RWPE1 (cell line): ENCODE measurements at regions not wholly inside any gene's neighbourhood (a gene's known extent, or its start where the extent isn't known, plus 50 kb on each side); places are given as distances from the start of the nearest gene placed in this dataset.

Experiments used
- CTCF ChIA-PET: fragments of 350-600 bp; sonication (Branson Sonifier 250); formaldehyde crosslinking; extraction: SDS; loops from one replicate; lab custom pipeline; 2021; lab: Yijun Ruan, JAX
- POLR2A ChIA-PET: fragments of 400-600 bp; formaldehyde crosslinking; extraction: SDS; loops from one replicate; lab custom pipeline; 2020; ENCODE audit warnings: antibody characterized with exemption; ENCODE audit not compliant: low non-redundant PET; lab: Yijun Ruan, JAX
- DNase-seq: peaks from one replicate; pipeline ENCODE4 v3.0.0; 2012; ENCODE audit warnings: low spot score
- H3K27ac ChIP-seq: fragments of 450-650 bp; 2 replicates; pipeline ENCODE4 v1.5.1; 2017
- CTCF ChIP-seq: fragments of 450-650 bp; conservative IDR thresholded peaks from 2 replicates; pipeline ENCODE4 v1.5.1; 2017; ENCODE audit warnings: low read depth, mild to moderate bottlenecking

- ChIA-PET POLR2A (no interaction called here), CTCF (interaction anchor here (2.8 kb wide), 1 partner anchor 11 kb away, joined by 13 read pairs; no protein-coding TSS in a partner anchor)
- no peak for DNase-seq
- no peak for TF ChIP-seq CTCF
- H3K27ac ChIP-seq = no peak overlapping the region
Observed at GRCh38 chr12:13373131-13373530, 176.6 kb downstream of the EMP1 start.

GRCh38 chr12:13372386-13372785 lies 175.9 kb downstream of the EMP1 start:
- ChIA-PET CTCF (interaction anchor here (2.8 kb wide), 1 partner anchor 10 kb away, joined by 13 read pairs; no protein-coding TSS in a partner anchor), POLR2A (no interaction called here)
- DNase-seq = no peak
- no peak for TF ChIP-seq CTCF
- no peak overlapping the region for H3K27ac ChIP-seq

- DNase-seq = no peak
- ChIA-PET CTCF (interaction anchor here (0.6 to 2.8 kb wide), 2 partner anchors 9 to 441 kb away, joined by 4 to 13 read pairs; no protein-coding TSS in a partner anchor), POLR2A (no interaction called here)
Observed at GRCh38 chr12:13371797-13372196, 175.3 kb downstream of the EMP1 start.

GRCh38 chr12:13371367-13371766 lies 174.8 kb downstream of the EMP1 start:
- no peak for DNase-seq
- CTCF ChIA-PET = interaction anchor here (0.6 to 2.8 kb wide), 2 partner anchors 9 to 441 kb away, joined by 4 to 13 read pairs; no protein-coding TSS in a partner anchor

More at GRCh38 chr12:13371797-13372196, 175.3 kb downstream of the EMP1 start:
- no peak overlapping the region for H3K27ac ChIP-seq
- TF ChIP-seq CTCF = no peak

GRCh38 chr12:13369474-13370056 lies 173.0 kb downstream of the EMP1 start:
- no peak overlapping the region for H3K27ac ChIP-seq
- DNase-seq = no peak
- CTCF ChIA-PET = no interaction called here
- POLR2A ChIA-PET = no interaction called here
- TF ChIP-seq CTCF = no peak

More at GRCh38 chr12:13371367-13371766, 174.8 kb downstream of the EMP1 start:
- no peak overlapping the region for H3K27ac ChIP-seq
- TF ChIP-seq CTCF = no peak
- POLR2A ChIA-PET = no interaction called here

- no peak overlapping the region for H3K27ac ChIP-seq
- TF ChIP-seq CTCF = no peak
- ChIA-PET CTCF (no interaction called here), POLR2A (no interaction called here)
- no peak for DNase-seq
Observed at GRCh38 chr12:13368971-13369370, 172.4 kb downstream of the EMP1 start.
